ENCODE measurements at regions not wholly inside any gene's neighbourhood (a gene's known extent, or its start where the extent isn't known, plus 50 kb on each side); places are given as distances from the start of the nearest gene placed in this dataset.

DNA sequence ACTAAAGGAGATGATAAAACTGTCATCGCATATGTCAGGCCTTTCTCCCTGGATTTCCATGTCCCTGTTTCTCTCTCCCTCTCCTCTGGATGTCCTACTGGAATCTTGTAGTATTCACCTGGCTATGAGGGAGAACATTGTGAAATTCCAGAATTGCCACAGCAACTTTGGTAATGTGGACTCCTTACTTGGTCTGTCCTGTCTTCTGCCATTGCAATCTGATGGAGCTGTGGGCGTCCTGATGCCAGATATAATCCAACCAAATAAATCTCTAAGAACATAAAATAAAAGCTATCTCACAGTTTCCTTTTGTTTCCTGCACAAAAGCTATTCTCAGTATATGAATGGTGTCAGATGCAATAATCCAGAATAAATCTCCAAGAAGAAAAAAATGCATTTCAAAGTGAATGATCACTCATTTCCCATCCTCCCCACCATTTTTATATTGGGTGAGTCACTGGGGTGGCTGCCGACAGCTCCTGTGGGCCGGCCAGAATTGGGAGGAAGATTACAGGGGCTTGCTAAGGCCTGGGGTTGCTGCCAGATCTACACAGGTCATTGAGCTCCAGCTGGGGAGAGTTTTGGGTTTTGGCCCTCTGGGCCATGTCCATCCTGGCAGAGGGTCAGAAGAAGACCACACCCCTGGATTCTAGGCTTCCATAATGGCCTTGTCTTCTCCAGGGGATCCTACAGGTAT is 160.7 kb upstream of the PITX1 start:
- no peaks in the 10 kb centered on the region for H3K4me1 ChIP-seq (ENCODE audit: low read length)
- no peaks in the 10 kb centered on the region for H3K9me2 ChIP-seq (replicated peaks; ENCODE audit: insufficient read depth, low read length)
- no peaks in the 10 kb centered on the region for H4K20me1 ChIP-seq (ENCODE audit: insufficient read depth, low read length)
- no peaks in the 10 kb centered on the region for H3K79me2 ChIP-seq (ENCODE audit: low read length)
- no peaks in the 10 kb centered on the region for H3F3A ChIP-seq (ENCODE audit: insufficient read depth, low read length)
- H2AFZ ChIP-seq (ENCODE audit: low read length): no peak overlapping the region
- H3K4me2 ChIP-seq (ENCODE audit: low read depth, low read length): no peak overlapping the region
- no peaks in the 10 kb centered on the region for H3K36me3 ChIP-seq (replicated peaks; ENCODE audit: insufficient read depth, low read length)
- H3K4me3 ChIP-seq (ENCODE audit: low read length): no peak overlapping the region
- DNase-seq: no peak
- H3K27ac ChIP-seq (ENCODE audit: low read length): no peak overlapping the region
- TF ChIP-seq CTCF (IDR thresholded peaks at IDR 0.05; ENCODE audit: low read length) (no peak), EZH2phosphoT487 (IDR thresholded peaks at IDR 0.05; ENCODE audit: low read length) (no peak), EZH2 (optimal IDR thresholded peaks at IDR 0.05; ENCODE audit: low read depth, low read length) (no peak)
- 0 out of 2 replicates have a peak, but pooled peaks cover 4% of the 10 kb centered on the region for H3K27me3 ChIP-seq (replicated peaks; ENCODE audit: insufficient read depth, low read length)
- H3K9me3 ChIP-seq (replicated peaks; ENCODE audit: insufficient read depth, low read length): no peaks in the 10 kb centered on the region
- no peak overlapping the region for H3K9ac ChIP-seq (ENCODE audit: low read length)

- no peak for TF ChIP-seq EZH2 (optimal IDR thresholded peaks at IDR 0.05; ENCODE audit: low read depth, low read length)
- TF ChIP-seq EZH2phosphoT487 (IDR thresholded peaks at IDR 0.05; ENCODE audit: low read length): no peak
- no peak for TF ChIP-seq CTCF (IDR thresholded peaks at IDR 0.05; ENCODE audit: low read length)
- H3K9me2 ChIP-seq (replicated peaks; ENCODE audit: insufficient read depth, low read length): no peaks in the 10 kb centered on the region
- no peaks in the 10 kb centered on the region for H3K79me2 ChIP-seq (ENCODE audit: low read length)
- no peaks in the 10 kb centered on the region for H3K9me3 ChIP-seq (replicated peaks; ENCODE audit: insufficient read depth, low read length)
- H2AFZ ChIP-seq (ENCODE audit: low read length): no peak overlapping the region
- H3K36me3 ChIP-seq (replicated peaks; ENCODE audit: insufficient read depth, low read length): no peaks in the 10 kb centered on the region
- no peak overlapping the region for H3K9ac ChIP-seq (ENCODE audit: low read length)
- no peak for DNase-seq
- no peak overlapping the region for H3K4me2 ChIP-seq (ENCODE audit: low read depth, low read length)
- H4K20me1 ChIP-seq (ENCODE audit: insufficient read depth, low read length): no peaks in the 10 kb centered on the region
- no peaks in the 10 kb centered on the region for H3F3A ChIP-seq (ENCODE audit: insufficient read depth, low read length)
- 0 out of 2 replicates have a peak, but pooled peaks cover 6% of the 10 kb centered on the region for H3K27me3 ChIP-seq (replicated peaks; ENCODE audit: insufficient read depth, low read length)
- H3K4me1 ChIP-seq (ENCODE audit: low read length): no peaks in the 10 kb centered on the region
- H3K27ac ChIP-seq (ENCODE audit: low read length): no peak overlapping the region
- H3K4me3 ChIP-seq (ENCODE audit: low read length): no peak overlapping the region
These were observed 160.1 kb upstream of the PITX1 start for GRCh38 chr5:135194126-135194488.

GRCh38 chr5:135193213-135194125 is 159.4 kb upstream of the PITX1 start:
- H3K36me3 ChIP-seq (replicated peaks; ENCODE audit: insufficient read depth, low read length): no peaks in the 10 kb centered on the region
- H3K4me2 ChIP-seq (ENCODE audit: low read depth, low read length): no peak overlapping the region
- no peaks in the 10 kb centered on the region for H3F3A ChIP-seq (ENCODE audit: insufficient read depth, low read length)
- H2AFZ ChIP-seq (ENCODE audit: low read length): no peak overlapping the region
- H3K9me3 ChIP-seq (replicated peaks; ENCODE audit: insufficient read depth, low read length): no peaks in the 10 kb centered on the region
- H3K27ac ChIP-seq (ENCODE audit: low read length): no peak overlapping the region
- DNase-seq: no peak
- H4K20me1 ChIP-seq (ENCODE audit: insufficient read depth, low read length): no peaks in the 10 kb centered on the region
- H3K9ac ChIP-seq (ENCODE audit: low read length): no peak overlapping the region
- H3K9me2 ChIP-seq (replicated peaks; ENCODE audit: insufficient read depth, low read length): no peaks in the 10 kb centered on the region
- no peaks in the 10 kb centered on the region for H3K4me1 ChIP-seq (ENCODE audit: low read length)
- H3K27me3 ChIP-seq (replicated peaks; ENCODE audit: insufficient read depth, low read length): 0 out of 2 replicates have a peak, but pooled peaks cover 6% of the 10 kb centered on the region
- no peaks in the 10 kb centered on the region for H3K79me2 ChIP-seq (ENCODE audit: low read length)
- no peak overlapping the region for H3K4me3 ChIP-seq (ENCODE audit: low read length)
- no peak for TF ChIP-seq EZH2phosphoT487 (IDR thresholded peaks at IDR 0.05; ENCODE audit: low read length)
- no peak for TF ChIP-seq EZH2 (optimal IDR thresholded peaks at IDR 0.05; ENCODE audit: low read depth, low read length)
- no peak for TF ChIP-seq CTCF (IDR thresholded peaks at IDR 0.05; ENCODE audit: low read length)
